Lower lobe of right lung (tissue), 2 donors: ENCODE measurements at regions not wholly inside any gene's neighbourhood (a gene's known extent, or its start where the extent isn't known, plus 50 kb on each side); places are given as distances from the start of the nearest gene placed in this dataset.

Experiments used
- ATAC-seq, 2 donors: fragments of 200-7000 bp; cut with Tn5 transposase; one replicate each; pipeline ENCODE4 v1.9.1; 2020 to 2022; ENCODE audit warnings: mild to moderate bottlenecking in 2 of 2, moderate library complexity in 2 of 2
- DNase-seq: peaks from one replicate; pipeline ENCODE4 v3.0.0-alpha.2; 2020
- H3K27ac ChIP-seq: fragments of 200-600 bp; one replicate; pipeline ENCODE4 v1.8.0; 2022
- H3K27me3 ChIP-seq: fragments of 200-600 bp; one replicate; pipeline ENCODE4 v1.8.0; 2022; ENCODE audit warnings: low read depth
- H3K36me3 ChIP-seq: fragments of 200-600 bp; one replicate; pipeline ENCODE4 v1.8.0; 2022; ENCODE audit warnings: mild to moderate bottlenecking
- H3K4me1 ChIP-seq: fragments of 200-600 bp; one replicate; pipeline ENCODE4 v1.8.0; 2022
- H3K4me3 ChIP-seq: fragments of 200-600 bp; one replicate; pipeline ENCODE4 v1.8.0; 2022; ENCODE audit warnings: mild to moderate bottlenecking
- H3K9me3 ChIP-seq: fragments of 200-600 bp; one replicate; pipeline ENCODE4 v1.8.0; 2022
- intact Hi-C: fragments of 100-400 bp; cut with DNase I; formaldehyde crosslinking; loops from one replicate; pipeline ENCODE4 v1.11.0; 2022
- TF ChIP-seq, protein P1 (sequence below): fragments of 200-600 bp; IDR thresholded peaks from one replicate; pipeline ENCODE4 v1.8.0; 2022; ENCODE audit warnings: antibody characterized with exemption, mild to moderate bottlenecking
- donor health status: DM: no; HTN: yes; CAD: no; lungs with severe emphysema.

DNA sequence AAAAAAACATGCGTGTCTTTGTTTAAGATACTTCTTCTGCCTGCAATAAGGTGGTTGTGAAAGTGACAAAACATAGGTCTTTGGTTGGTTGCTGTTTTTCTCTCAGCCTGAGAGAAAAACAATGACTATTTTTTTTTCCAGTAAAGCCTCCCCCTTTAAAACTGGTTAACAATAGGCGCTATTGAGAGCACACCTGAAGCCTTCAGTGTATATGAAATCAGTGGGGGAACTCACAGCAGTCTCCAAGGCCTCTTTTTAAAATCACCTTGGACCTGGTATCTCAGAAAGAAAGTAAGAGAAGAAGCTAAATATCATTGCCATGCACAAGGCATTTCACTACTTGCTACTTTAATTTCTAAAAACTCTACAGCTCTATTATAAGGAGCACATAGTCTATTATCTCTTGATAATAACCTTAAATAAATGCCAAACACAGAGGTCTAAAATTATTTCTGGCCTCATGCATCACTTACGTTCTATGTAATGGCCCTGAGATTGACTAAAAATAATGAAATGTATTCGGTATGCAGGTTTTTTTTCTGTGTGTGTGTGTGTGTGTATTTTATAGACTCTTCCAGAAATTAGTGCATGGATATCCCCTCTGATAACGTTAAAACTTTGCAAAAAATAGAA, 544.4 kb downstream of the TDRD15 start:
- no peak for ATAC-seq

DNA sequence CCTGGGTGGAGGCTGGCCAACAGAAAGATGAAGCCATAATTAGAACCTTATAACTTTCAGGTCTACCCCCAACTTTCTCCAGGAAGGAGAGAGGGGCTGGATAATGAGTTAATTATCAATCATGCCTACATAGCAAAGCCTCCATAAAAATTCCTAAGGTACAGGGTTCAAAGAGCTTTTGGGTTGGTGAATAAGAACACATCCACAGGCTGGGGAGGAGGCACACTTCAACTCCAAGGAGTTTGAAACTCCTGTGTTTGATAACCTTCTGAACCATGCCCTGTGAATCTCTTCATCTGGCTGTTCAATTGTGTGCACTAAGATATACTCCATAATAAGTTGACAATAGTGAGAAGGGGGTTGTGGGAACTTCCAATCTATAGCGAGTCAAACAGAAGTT, 552.3 kb downstream of the TDRD15 start:
- intact Hi-C loops, result no loop called here
- Histone ChIP-seq H3K27me3 (no peaks in the 10 kb centered on the region), H3K4me1 (no peaks in the 10 kb centered on the region), H3K9me3 (no peaks in the 10 kb centered on the region), H3K4me3 (no peak overlapping the region), H3K27ac (no peak overlapping the region), H3K36me3 (no peaks in the 10 kb centered on the region)
- TF ChIP-seq, protein P1, sequence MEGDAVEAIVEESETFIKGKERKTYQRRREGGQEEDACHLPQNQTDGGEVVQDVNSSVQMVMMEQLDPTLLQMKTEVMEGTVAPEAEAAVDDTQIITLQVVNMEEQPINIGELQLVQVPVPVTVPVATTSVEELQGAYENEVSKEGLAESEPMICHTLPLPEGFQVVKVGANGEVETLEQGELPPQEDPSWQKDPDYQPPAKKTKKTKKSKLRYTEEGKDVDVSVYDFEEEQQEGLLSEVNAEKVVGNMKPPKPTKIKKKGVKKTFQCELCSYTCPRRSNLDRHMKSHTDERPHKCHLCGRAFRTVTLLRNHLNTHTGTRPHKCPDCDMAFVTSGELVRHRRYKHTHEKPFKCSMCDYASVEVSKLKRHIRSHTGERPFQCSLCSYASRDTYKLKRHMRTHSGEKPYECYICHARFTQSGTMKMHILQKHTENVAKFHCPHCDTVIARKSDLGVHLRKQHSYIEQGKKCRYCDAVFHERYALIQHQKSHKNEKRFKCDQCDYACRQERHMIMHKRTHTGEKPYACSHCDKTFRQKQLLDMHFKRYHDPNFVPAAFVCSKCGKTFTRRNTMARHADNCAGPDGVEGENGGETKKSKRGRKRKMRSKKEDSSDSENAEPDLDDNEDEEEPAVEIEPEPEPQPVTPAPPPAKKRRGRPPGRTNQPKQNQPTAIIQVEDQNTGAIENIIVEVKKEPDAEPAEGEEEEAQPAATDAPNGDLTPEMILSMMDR, result no peak
- no peak for ATAC-seq
- DNase-seq, result no peak

More for the DNA sequence above, 544.4 kb downstream of the TDRD15 start:
- Histone ChIP-seq H3K9me3 (no peaks in the 10 kb centered on the region), H3K27me3 (no peaks in the 10 kb centered on the region), H3K27ac (no peak overlapping the region), H3K4me3 (no peak overlapping the region), H3K4me1 (no peaks in the 10 kb centered on the region), H3K36me3 (no peaks in the 10 kb centered on the region)
- intact Hi-C loops, result no loop called here
- no peak for DNase-seq
- TF ChIP-seq, protein P1, result no peak

DNA sequence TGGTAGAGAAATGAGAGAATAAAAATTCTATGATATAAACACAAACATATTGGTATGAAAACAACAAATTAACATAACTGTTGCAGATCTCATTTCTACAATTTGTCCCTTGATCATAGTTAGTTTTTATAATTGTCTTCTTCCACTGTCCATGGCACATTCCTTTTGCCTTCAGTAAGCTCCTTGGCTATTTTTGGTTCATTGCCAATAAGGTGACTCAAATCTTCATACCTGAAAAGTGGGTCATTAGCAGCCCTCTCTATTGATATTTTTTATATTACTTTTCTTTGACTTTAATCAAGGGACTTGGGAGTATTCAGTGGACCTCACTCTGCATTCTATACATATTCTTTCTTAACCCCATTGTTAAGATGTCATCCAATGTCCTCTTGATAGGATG, 552.9 kb downstream of the TDRD15 start:
- H3K36me3 ChIP-seq, result no peaks in the 10 kb centered on the region
- ATAC-seq (no peak), DNase-seq (no peak)
- H3K4me1 ChIP-seq, result no peaks in the 10 kb centered on the region
- TF ChIP-seq, protein P1, result no peak
- no peaks in the 10 kb centered on the region for H3K27me3 ChIP-seq
- H3K4me3 ChIP-seq, result no peak overlapping the region
- intact Hi-C loops, result no loop called here
- H3K9me3 ChIP-seq, result peaks cover 3% of the 10 kb centered on the region
- H3K27ac ChIP-seq, result no peak overlapping the region

DNA sequence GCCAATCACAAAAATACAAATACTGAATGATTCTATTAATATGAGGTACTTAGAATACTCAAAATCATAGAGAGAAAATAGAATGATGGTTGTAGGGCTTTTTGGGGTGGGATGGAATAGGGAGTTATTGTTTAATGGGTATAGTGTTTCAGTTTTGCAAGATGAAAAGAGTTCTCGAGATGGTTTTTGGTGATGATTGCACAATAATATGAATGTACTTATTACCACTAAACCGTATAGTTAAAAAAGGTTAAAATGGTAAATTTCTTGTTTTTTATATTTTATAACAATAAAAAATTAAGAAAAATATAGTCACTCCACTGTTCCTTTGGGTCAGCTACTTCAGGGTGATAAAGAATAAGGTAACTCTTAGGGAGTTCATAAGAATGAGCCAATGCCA, 560.1 kb downstream of the TDRD15 start:
- Histone ChIP-seq H3K27me3 (no peaks in the 10 kb centered on the region), H3K27ac (no peak overlapping the region), H3K36me3 (no peaks in the 10 kb centered on the region), H3K4me3 (no peak overlapping the region), H3K4me1 (no peaks in the 10 kb centered on the region), H3K9me3 (peaks cover 4% of the 10 kb centered on the region)
- TF ChIP-seq, protein P1, result no peak
- ATAC-seq (no peak), DNase-seq (no peak)
- intact Hi-C loops, result no loop called here

- DNase-seq, result no peak
- Histone ChIP-seq H3K4me3 (no peak overlapping the region), H3K27ac (no peak overlapping the region), H3K36me3 (no peaks in the 10 kb centered on the region), H3K9me3 (no peaks in the 10 kb centered on the region), H3K27me3 (no peaks in the 10 kb centered on the region), H3K4me1 (no peaks in the 10 kb centered on the region)
- intact Hi-C loops, result no loop called here
- TF ChIP-seq, protein P1, result no peak
- ATAC-seq, result no peak
These were observed 563.8 kb downstream of the TDRD15 start for GRCh38 chr2:21687589-21687988.

DNA sequence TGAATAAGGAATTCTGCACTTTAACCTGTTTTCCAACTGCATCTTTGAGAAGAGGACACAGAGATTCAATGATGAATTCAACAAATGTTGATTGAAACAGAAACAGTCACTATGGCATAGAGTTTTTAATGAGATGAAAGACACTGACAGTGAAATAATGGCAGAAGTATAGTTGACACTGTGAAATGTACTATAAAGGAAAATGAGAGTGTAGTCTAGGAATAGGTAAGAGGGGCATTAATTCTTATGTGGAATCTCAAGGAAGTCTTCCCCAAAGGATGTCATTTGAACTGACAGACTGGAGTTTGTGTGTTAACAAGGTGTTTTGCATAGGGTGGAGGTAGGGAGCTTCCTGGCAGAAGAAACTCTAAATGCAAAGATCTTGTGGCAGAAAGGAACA, 566.2 kb downstream of the TDRD15 start:
- Histone ChIP-seq H3K36me3 (no peaks in the 10 kb centered on the region), H3K4me3 (no peak overlapping the region), H3K9me3 (no peaks in the 10 kb centered on the region), H3K27me3 (no peaks in the 10 kb centered on the region), H3K27ac (no peak overlapping the region), H3K4me1 (no peaks in the 10 kb centered on the region)
- TF ChIP-seq, protein P1, result no peak
- DNase-seq (no peak), ATAC-seq (no peak)
- intact Hi-C loops, result no loop called here
